ENCODE measurements at regions not wholly inside any gene's neighbourhood (a gene's known extent, or its start where the extent isn't known, plus 50 kb on each side); places are given as distances from the start of the nearest gene placed in this dataset.
"Not testable (repeated sequence)": the region's sequence is repeated elsewhere in the genome, so short reads cannot be mapped to it uniquely, and the experiment has no call there.

- DNase-seq (ENCODE audit: low read depth), result no peak
Measured at GRCh38 chr1:60850084-60850483, 232.3 kb upstream of the NFIA start.

GRCh38 chr1:60849401-60849800, 233.0 kb upstream of the NFIA start:
- no peak for DNase-seq (ENCODE audit: low read depth)

GRCh38 chr1:60848583-60849188, 233.7 kb upstream of the NFIA start:
- peak; percentile 9 for DNase-seq (ENCODE audit: low read depth)

GRCh38 chr1:60847855-60848582, 234.3 kb upstream of the NFIA start:
- no peak for DNase-seq (ENCODE audit: low read depth)

GRCh38 chr1:60847391-60847790, 235.0 kb upstream of the NFIA start:
- DNase-seq (ENCODE audit: low read depth), result no peak

- not testable (repeated sequence) for DNase-seq (ENCODE audit: low read depth)
Measured at GRCh38 chr1:60845659-60846058, 236.7 kb upstream of the NFIA start.

GRCh38 chr1:60842304-60842703, 240.1 kb upstream of the NFIA start:
- no peak for DNase-seq (ENCODE audit: low read depth)

- DNase-seq (ENCODE audit: low read depth), result no peak
Measured at GRCh38 chr1:60841116-60842046, 241.0 kb upstream of the NFIA start.

- DNase-seq (ENCODE audit: low read depth), result not testable (repeated sequence)
Measured at GRCh38 chr1:60840476-60840875, 241.9 kb upstream of the NFIA start.

GRCh38 chr1:60835649-60836048, 246.7 kb upstream of the NFIA start:
- no peak for DNase-seq (ENCODE audit: low read depth)

- no peak for DNase-seq (ENCODE audit: low read depth)
Measured at GRCh38 chr1:60833173-60833572, 249.2 kb upstream of the NFIA start.

- no peak for DNase-seq (ENCODE audit: low read depth)
Measured at GRCh38 chr1:60832367-60832766, 250.0 kb upstream of the NFIA start.

- no peak for DNase-seq (ENCODE audit: low read depth)
Measured at GRCh38 chr1:60831780-60832179, 250.6 kb upstream of the NFIA start.

- no peak for DNase-seq (ENCODE audit: low read depth)
Measured at GRCh38 chr1:60828944-60829343, 253.4 kb upstream of the NFIA start.

- no peak for DNase-seq (ENCODE audit: low read depth)
Measured at GRCh38 chr1:60826320-60827094, 255.9 kb upstream of the NFIA start.

GRCh38 chr1:60825593-60825992, 256.8 kb upstream of the NFIA start:
- no peak for DNase-seq (ENCODE audit: low read depth)

GRCh38 chr1:60823151-60823550, 259.2 kb upstream of the NFIA start:
- no peak for DNase-seq (ENCODE audit: low read depth)

- DNase-seq (ENCODE audit: low read depth), result no peak
Measured at GRCh38 chr1:60822252-60822651, 260.1 kb upstream of the NFIA start.

- DNase-seq (ENCODE audit: low read depth), result no peak
Measured at GRCh38 chr1:60821156-60821555, 261.2 kb upstream of the NFIA start.

- DNase-seq (ENCODE audit: low read depth), result no peak
Measured at GRCh38 chr1:60818969-60819701, 263.2 kb upstream of the NFIA start.

GRCh38 chr1:60813071-60813470, 269.3 kb upstream of the NFIA start:
- DNase-seq (ENCODE audit: low read depth), result no peak
